DOHH2 (cell line): ENCODE measurements at regions not wholly inside any gene's neighbourhood (a gene's known extent, or its start where the extent isn't known, plus 50 kb on each side); places are given as distances from the start of the nearest gene placed in this dataset.

Source experiments
- CTCF ChIP-seq: fragments of 200-600 bp; sonication (generic); IDR thresholded peaks from one replicate; pipeline ENCODE4 v1.5.1; 2014; ENCODE audit warnings: antibody characterized with exemption, mild to moderate bottlenecking, low read depth, low read length; ENCODE audit not compliant: poor library complexity, severe bottlenecking
- EZH2phosphoT487 ChIP-seq: fragments of 200-600 bp; sonication (generic); IDR thresholded peaks from 2 replicates; pipeline ENCODE4 v1.6.1; 2017; ENCODE audit warnings: borderline replicate concordance, mild to moderate bottlenecking, antibody characterized with exemption, low read length, moderate library complexity, mixed read lengths

- no peak for TF ChIP-seq CTCF
- TF ChIP-seq EZH2phosphoT487 = no peak
Measured at GRCh38 chrX:43279341-43279808, 376.7 kb upstream of the MAOA start.
